HuH-7 (cell line): ENCODE measurements at regions not wholly inside any gene's neighbourhood (a gene's known extent, or its start where the extent isn't known, plus 50 kb on each side); places are given as distances from the start of the nearest gene placed in this dataset.

Source experiments
- DNase-seq: peaks from one replicate; pipeline ENCODE4 v3.0.0; 2011; ENCODE audit warnings: low spot score

- DNase-seq: no peak
These were observed 167.8 kb downstream of the RAB28 start for GRCh38 chr4:13316354-13316753.

GRCh38 chr4:13313856-13314255 is 170.3 kb downstream of the RAB28 start:
- no peak for DNase-seq

DNA sequence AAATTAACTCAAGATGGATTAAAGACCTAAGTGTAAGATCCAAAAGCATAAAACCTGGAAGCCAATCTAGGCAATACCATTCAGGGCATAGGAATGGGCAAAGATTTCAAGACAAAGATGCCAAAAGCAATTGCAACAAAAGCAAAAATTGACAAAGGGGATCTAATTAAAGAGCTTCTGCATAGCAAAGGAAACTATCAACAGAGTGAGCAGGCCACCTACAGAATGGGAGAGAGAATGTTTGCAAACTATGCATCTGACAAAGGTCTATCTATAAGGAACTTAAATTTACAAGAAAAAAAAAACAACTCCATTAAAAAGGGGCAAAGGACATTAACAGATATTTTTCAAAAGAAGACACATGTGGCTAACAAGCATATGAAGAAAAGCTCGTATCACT is 171.9 kb downstream of the RAB28 start:
- no peak for DNase-seq

DNA sequence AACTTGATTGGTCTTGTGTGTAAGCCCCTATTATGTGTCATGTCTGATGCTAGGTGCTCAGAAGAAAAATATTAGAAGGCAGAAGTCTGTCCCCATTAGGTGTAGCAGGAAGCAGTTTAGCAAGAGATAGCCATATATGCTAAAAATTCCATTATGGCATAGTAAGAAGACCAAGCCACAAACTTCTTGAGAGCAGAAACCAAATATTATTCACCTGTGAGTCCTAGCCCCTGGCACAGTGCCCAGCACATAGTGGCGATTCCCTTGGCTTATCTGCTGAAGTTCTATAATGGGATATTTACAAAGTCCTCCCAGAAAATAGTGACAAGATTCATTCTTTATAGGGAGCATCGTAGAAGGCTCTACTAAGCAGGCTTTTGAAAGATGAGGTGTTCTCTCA is 174.4 kb downstream of the RAB28 start:
- no peak for DNase-seq

GRCh38 chr4:13306356-13306755 is 177.8 kb downstream of the RAB28 start:
- DNase-seq: no peak

DNA sequence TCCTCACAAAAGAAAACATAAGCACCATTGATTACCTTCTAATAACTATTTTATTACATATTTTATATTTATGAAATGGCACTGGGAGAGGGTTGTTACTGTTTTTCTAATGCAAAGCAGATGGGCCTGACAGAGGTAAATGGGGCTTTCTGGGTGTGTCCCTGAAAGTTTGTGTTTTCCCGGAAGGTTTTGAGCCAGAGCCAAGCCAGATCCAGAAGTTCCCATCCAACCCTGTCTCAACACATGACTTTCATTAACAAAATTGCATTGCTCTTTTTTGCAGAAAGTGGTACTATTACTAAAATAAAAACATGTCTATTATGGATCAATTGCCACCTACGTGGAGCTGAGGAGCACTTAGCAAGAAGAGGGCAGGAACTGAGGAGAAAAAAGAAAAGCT is 181.3 kb downstream of the RAB28 start:
- DNase-seq: no peak

GRCh38 chr4:13299343-13299742 is 184.8 kb downstream of the RAB28 start:
- no peak for DNase-seq

DNA sequence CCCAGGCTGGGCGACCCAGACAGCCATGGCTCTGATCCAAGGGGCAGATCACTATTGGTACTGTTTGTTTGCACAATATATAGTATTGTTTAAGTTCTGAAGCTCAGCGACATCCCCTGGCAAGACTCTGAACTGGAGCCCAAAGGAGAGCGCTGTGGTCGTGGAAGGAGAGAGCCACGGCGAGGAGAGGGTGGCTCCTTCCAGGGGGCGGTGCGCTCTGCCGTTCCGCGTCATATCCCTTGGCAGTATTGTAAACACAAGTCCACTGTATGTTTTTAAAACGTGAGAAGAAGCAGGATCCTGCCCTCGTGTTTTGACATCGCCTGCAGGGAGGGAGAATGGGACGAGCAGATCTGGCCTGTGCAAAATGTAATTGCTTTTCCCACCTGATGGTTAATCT is 185.5 kb downstream of the RAB28 start:
- DNase-seq: no peak

DNA sequence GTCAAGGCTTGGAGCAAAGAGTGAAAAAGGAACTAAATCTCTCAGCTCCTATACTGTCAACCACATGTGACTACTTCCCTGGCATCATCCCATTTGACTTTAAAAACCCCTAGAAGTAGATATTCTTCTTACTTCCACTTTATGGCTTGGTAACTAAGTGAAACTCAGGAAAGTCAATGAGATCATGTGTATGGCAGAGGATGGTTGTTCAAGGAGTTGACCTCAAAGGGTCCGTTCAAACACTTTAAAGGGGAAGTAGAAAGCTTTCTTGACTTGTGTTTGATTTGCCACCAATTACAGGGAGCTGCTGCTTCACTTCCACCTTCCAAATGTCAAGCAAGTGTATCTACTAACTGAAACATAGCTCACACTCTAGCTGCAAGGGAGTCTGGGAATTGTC is 187.2 kb downstream of the RAB28 start:
- DNase-seq: no peak

DNA sequence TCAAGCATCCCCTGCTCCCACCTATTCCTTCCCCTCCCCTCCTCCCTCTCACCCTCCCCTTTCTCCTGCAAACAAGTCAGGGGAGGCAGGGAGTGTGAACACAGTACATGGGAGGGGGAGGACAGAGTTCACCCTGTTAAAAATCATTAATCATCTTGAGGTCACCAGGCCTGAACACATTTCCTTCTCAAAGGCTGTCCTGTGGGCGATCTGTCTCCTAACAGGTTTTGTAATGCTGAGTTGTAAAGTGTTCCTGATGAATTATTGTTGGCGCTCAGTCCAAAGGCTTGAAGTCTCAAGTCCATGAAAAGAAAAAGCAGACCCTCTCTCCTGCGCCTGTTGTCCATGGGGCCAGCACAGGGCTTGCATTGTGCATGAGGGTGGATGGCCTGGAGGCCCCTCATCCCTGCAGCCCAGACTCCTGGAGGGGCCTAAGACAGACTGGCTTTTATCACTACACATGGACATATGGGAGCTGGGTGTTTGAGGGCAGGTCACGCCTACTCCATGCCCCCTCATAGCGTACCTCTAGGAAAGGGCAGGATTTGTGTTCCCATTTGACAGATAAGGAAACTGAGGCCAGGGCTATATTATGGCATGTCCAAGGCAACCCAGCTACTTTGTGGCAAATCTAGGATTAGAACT is 189.1 kb downstream of the RAB28 start:
- DNase-seq: peak; percentile 31

- no peak for DNase-seq
These were observed 191.8 kb downstream of the RAB28 start for GRCh38 chr4:13292372-13292771.

DNA sequence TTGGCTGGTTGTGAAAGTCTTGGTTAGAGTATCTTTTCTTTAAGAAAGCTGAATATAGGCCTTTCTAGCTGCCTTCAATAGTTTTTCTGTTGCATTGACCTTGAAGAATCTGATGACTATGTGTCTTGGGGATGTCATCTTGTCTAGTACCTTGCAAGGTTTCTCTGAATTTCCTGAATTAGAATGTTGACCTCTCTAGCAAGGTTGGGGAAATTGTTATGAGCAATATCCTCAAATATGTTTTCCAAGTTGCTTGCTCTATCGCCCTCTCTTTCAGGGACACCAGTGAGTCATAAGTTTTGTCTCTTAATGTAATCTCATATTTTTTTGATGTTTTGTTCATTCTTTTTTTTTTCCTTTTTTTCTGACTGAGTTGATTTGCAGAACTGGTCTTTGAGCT is 194.7 kb downstream of the RAB28 start:
- DNase-seq: no peak

DNA sequence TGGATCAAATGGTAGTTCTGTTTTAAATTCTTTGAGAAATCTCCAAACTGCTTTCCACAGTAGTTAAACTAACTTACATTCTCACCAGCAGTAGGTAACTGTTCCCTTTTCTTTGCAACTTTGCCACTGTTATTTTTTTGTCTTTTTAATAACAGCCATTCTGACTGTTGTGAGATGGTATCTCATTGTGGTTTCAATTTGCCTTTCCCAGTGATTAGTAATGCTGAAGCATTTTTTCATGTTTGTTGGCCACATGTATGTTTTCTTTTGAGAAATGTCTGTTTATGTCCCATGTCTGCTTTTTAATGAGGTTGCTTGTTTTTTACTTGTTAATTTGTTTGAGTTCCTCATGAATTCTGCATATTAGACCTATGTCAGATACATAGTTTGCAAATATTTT is 198.8 kb downstream of the RAB28 start:
- DNase-seq: no peak

- no peak for DNase-seq
These were observed 199.2 kb downstream of the RAB28 start for GRCh38 chr4:13284932-13285331.

DNA sequence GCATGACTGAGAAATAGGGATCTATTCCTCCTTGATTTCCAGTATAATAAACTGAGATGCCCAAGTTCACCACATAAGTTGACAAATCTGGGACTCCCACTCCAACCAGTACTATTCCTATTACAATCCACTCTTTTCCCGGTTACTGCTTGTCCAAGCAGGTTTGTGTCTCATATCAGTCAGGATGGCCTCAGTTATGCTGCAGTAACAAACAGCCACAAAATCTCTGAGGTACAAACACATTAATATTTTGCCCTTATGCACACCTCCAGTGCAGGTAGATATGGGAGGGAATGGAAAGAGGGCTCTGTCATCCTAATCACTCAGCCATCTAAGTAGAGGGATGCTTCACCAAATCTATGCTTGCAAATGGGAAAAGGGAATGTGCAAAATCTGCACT is 207.8 kb downstream of the RAB28 start:
- DNase-seq: no peak

DNA sequence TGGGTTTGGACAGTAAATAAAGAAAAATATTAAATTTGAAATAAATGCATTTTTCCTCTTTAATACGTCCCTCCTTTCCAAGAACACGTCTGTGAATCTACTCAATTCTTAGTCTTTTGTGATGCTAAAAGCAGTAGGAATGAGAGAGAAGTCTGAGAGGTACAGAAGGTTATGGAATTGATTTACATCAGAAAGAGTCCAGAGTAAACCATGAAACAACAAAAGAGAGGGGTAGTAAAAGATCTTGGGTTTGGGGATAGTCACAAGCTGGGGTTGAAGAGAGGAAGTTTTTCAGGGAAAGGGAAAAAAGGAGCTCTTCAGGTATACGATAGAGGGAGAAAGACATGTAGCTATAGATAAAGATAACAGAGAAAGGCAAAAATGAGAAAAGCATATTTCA is 215.4 kb downstream of the RAB28 start:
- DNase-seq: no peak

- DNase-seq: no peak
These were observed 216.0 kb downstream of the RAB28 start for GRCh38 chr4:13268165-13268564.

GRCh38 chr4:13267091-13267490 is 217.0 kb downstream of the RAB28 start:
- DNase-seq: no peak

GRCh38 chr4:13266687-13267086 is 217.5 kb downstream of the RAB28 start:
- no peak for DNase-seq

- no peak for DNase-seq
These were observed 220.1 kb downstream of the RAB28 start for GRCh38 chr4:13263967-13264525.

DNA sequence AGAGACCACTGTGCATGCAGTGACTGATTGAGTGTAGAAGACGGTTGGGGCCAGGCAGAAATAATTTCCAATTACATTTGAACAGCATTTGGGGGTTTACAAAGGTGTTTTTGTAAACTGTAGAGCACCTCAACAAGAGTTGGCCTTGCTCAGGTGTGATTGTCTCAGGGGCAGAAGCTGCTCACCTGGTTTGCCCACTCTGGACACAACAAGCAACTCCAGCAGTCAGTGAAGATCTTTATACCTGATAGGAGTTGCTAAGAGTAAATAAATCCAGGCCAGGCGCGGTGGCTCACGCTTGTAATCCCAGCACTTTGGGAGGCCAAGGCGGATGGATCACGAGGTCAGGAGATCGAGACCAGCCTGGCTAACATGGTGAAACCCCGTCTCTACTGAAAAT is 221.3 kb downstream of the RAB28 start:
- DNase-seq: no peak

- DNase-seq: no peak
These were observed 222.5 kb downstream of the RAB28 start for GRCh38 chr4:13261486-13262257.

DNA sequence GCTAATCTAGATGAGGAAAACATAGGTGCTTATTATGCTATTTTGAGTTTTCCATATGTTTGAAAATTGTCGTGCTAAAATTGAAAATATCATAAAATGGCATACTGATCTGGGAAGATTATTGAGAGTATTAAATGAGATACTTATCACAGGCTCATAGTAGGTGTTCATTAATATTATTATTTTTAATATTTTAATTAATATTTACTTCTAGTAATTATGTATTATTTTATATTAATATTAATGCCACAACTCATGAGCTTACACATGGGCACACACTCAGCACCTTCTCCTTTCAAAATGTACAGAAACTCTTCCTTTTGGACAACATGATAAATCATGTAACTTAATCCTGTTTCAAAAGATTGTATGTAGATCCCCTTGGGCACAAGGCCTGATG is 223.6 kb downstream of the RAB28 start:
- DNase-seq: no peak

GRCh38 chr4:13250263-13250662 is 233.9 kb downstream of the RAB28 start:
- no peak for DNase-seq
